ENCODE measurements at regions not wholly inside any gene's neighbourhood (a gene's known extent, or its start where the extent isn't known, plus 50 kb on each side); places are given as distances from the start of the nearest gene placed in this dataset.

DNA sequence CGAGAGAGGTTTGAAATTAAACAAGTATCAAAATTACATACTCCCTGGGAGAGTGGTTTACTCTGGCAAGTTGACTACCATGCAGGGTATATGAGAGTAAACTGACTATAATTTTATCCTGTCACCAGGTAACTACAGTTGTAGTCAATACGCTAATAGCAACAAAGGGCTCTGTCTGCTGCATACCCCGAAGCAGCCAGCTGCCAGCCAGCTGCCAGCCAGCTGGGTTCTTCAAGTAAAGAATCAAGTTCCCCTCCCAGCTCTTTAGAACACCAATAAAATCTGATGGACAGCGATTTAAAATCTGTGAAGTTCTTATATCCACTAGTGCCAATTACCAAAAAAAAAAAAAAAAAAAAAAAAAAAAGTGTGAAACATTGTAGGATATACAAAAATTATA lies 417.7 kb upstream of the CFAP20DC start:
- Histone ChIP-seq H3K4me1 (no peaks in the 10 kb centered on the region), H3K4me2 (no peak overlapping the region), H3K27ac (no peak overlapping the region), H3K9me3 (no peaks in the 10 kb centered on the region), H3K4me3 (no peak overlapping the region)
- WGBS (ENCODE audit: missing lambda C conversion rate): 15% methylated on average over 4 of the region's 4 CpGs
- ChIA-PET CTCF (interaction anchor here (1.2 kb wide), 1 partner anchor 10 kb away, joined by 4 read pairs; no protein-coding TSS in a partner anchor), POLR2A (no interaction called here)
- no peak for DNase-seq (ENCODE audit: low read depth in 1 of 2, low spot score in 1 of 2)
- TF ChIP-seq, protein P1, sequence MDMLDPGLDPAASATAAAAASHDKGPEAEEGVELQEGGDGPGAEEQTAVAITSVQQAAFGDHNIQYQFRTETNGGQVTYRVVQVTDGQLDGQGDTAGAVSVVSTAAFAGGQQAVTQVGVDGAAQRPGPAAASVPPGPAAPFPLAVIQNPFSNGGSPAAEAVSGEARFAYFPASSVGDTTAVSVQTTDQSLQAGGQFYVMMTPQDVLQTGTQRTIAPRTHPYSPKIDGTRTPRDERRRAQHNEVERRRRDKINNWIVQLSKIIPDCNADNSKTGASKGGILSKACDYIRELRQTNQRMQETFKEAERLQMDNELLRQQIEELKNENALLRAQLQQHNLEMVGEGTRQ (IDR thresholded peaks at IDR 0.05): no peak
- TF ChIP-seq SREBF2 (IDR thresholded peaks at IDR 0.05) (no peak), RARB (CRISPR knock-in tag; IDR thresholded peaks at IDR 0.05) (no peak), KDM5A (IDR thresholded peaks at IDR 0.05) (no peak), MYC (IDR thresholded peaks at IDR 0.05; ENCODE audit: borderline replicate concordance, low read length) (no peak), FOXS1 (CRISPR knock-in tag; IDR thresholded peaks at IDR 0.05) (no peak), ZFP36 (IDR thresholded peaks at IDR 0.05; ENCODE audit: borderline replicate concordance, partially characterized antibody) (no peak), BHLHE40 (IDR thresholded peaks at IDR 0.05; ENCODE audit: low read depth, low read length) (no peak)
- TF ChIP-seq, protein P2, sequence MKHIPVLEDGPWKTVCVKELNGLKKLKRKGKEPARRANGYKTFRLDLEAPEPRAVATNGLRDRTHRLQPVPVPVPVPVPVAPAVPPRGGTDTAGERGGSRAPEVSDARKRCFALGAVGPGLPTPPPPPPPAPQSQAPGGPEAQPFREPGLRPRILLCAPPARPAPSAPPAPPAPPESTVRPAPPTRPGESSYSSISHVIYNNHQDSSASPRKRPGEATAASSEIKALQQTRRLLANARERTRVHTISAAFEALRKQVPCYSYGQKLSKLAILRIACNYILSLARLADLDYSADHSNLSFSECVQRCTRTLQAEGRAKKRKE (CRISPR knock-in tag; IDR thresholded peaks at IDR 0.05; ENCODE audit: low read depth): no peak
- TF ChIP-seq, protein P3, sequence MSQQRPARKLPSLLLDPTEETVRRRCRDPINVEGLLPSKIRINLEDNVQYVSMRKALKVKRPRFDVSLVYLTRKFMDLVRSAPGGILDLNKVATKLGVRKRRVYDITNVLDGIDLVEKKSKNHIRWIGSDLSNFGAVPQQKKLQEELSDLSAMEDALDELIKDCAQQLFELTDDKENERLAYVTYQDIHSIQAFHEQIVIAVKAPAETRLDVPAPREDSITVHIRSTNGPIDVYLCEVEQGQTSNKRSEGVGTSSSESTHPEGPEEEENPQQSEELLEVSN (IDR thresholded peaks at IDR 0.05; ENCODE audit: borderline replicate concordance, low read depth): no peak
- FAIRE-seq: no peak
- no peak for ATAC-seq

DNA sequence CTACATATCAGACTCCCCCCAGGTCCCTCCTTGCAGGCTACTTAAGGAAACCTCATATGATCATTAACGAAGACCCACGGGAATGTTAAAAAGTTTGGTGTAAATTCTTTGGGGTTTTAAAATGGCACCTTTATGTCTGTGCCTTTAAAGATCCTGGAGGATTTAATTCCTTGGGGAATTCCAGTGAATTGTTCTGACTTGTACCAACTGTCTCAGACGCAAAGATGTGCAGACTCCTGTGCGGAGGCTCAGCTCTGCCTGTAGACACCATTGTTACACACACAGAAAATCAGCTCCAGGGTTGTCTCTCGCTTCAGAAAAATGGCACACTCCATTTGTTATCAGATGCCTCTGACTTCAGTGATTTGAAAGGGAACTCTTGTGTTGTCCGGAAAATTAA lies 414.4 kb upstream of the CFAP20DC start:
- FAIRE-seq (no peak), DNase-seq (ENCODE audit: low read depth in 1 of 2, low spot score in 1 of 2) (no peak), ATAC-seq (no peak)
- Histone ChIP-seq H3K4me3 (no peak overlapping the region), H3K4me1 (no peaks in the 10 kb centered on the region), H3K9me3 (no peaks in the 10 kb centered on the region), H3K27ac (no peak overlapping the region), H3K4me2 (no peak overlapping the region)
- 46% methylated on average over 6 of the region's 6 CpGs for WGBS (ENCODE audit: missing lambda C conversion rate)
- CTCF ChIA-PET: interaction anchor here (0.7 kb wide), 1 partner anchor 104 kb away, joined by 3 read pairs; no protein-coding TSS in a partner anchor
- POLR2A ChIA-PET: no interaction called here
- TF ChIP-seq, protein P2 (CRISPR knock-in tag; IDR thresholded peaks at IDR 0.05; ENCODE audit: low read depth): no peak
- no peak for TF ChIP-seq SMC3 (IDR thresholded peaks at IDR 0.05)
- no peak for TF ChIP-seq KDM1A (IDR thresholded peaks at IDR 0.05; ENCODE audit: low read depth)
- TF ChIP-seq POLR2A (IDR thresholded peaks at IDR 0.05; ENCODE audit: low read length): no peak
- no peak for TF ChIP-seq RARB (CRISPR knock-in tag; IDR thresholded peaks at IDR 0.05)
- TF ChIP-seq GATA3 (IDR thresholded peaks at IDR 0.05; ENCODE audit: borderline replicate concordance): no peak
- TF ChIP-seq, protein P1 (IDR thresholded peaks at IDR 0.05): no peak
- no peak for TF ChIP-seq MAFK (IDR thresholded peaks at IDR 0.05; ENCODE audit: partially characterized antibody)
- no peak for TF ChIP-seq JUN (IDR thresholded peaks at IDR 0.05)
- TF ChIP-seq EHMT2 (IDR thresholded peaks at IDR 0.05; ENCODE audit: low read depth): no peak

DNA sequence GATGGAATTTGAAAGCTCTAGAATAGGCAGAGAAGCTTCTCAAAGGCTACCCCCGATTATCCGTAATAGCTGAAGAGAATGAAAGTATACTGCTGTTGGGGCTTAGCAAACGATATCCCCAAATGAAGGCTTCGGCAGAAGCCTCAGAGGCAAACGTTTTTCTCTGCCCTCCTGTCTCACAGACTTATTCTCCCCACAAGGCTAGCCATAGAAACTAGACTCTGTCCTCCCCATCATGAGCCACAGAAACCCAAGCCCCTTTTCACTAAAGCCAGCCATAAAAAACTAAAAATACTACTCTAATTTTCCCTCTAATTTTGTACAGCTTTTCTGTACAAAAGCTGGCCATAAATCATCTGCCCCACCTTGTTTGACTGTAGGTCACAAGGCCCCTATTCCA lies 413.4 kb upstream of the CFAP20DC start:
- no peak overlapping the region for H3K27ac ChIP-seq
- no peak for DNase-seq (ENCODE audit: low read depth in 1 of 2, low spot score in 1 of 2)
- TF ChIP-seq MAFK (IDR thresholded peaks at IDR 0.05; ENCODE audit: partially characterized antibody) (no peak), NFE2L2 (conservative IDR thresholded peaks at IDR 0.05; ENCODE audit: low read length) (no peak), NPAS2 (CRISPR knock-in tag; IDR thresholded peaks at IDR 0.05; ENCODE audit: borderline replicate concordance) (no peak), PHF8 (IDR thresholded peaks at IDR 0.05; ENCODE audit: borderline replicate concordance, low read depth) (no peak), RFX5 (IDR thresholded peaks at IDR 0.05) (no peak), MAZ (IDR thresholded peaks at IDR 0.05; ENCODE audit: borderline replicate concordance, low read depth, low read length) (no peak), BHLHE40 (IDR thresholded peaks at IDR 0.05; ENCODE audit: low read depth, low read length) (no peak), TP53 (CRISPR knock-in tag; IDR thresholded peaks at IDR 0.05) (no peak), FOSB (CRISPR knock-in tag; IDR thresholded peaks at IDR 0.05) (no peak), HOXB5 (CRISPR knock-in tag; IDR thresholded peaks at IDR 0.05) (no peak), HDAC2 (IDR thresholded peaks at IDR 0.05) (no peak), JUNB (IDR thresholded peaks at IDR 0.05) (no peak), EHMT2 (IDR thresholded peaks at IDR 0.05; ENCODE audit: low read depth) (no peak), HEYL (CRISPR knock-in tag; IDR thresholded peaks at IDR 0.05) (no peak)
- TF ChIP-seq, protein P4, sequence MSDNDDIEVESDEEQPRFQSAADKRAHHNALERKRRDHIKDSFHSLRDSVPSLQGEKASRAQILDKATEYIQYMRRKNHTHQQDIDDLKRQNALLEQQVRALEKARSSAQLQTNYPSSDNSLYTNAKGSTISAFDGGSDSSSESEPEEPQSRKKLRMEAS (IDR thresholded peaks at IDR 0.05): no peak
- TF ChIP-seq, protein P5, sequence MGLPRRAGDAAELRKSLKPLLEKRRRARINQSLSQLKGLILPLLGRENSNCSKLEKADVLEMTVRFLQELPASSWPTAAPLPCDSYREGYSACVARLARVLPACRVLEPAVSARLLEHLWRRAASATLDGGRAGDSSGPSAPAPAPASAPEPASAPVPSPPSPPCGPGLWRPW (IDR thresholded peaks at IDR 0.05): no peak
- TF ChIP-seq, protein P3 (IDR thresholded peaks at IDR 0.05; ENCODE audit: borderline replicate concordance, low read depth): no peak

More for the DNA sequence above, 413.4 kb upstream of the CFAP20DC start:
- CTCF ChIA-PET: no interaction called here
- Histone ChIP-seq H3K4me3 (no peak overlapping the region), H3K4me1 (no peaks in the 10 kb centered on the region), H3K4me2 (no peak overlapping the region), H3K9me3 (no peaks in the 10 kb centered on the region)
- POLR2A ChIA-PET: no interaction called here
- no peak for ATAC-seq
- no peak for FAIRE-seq
- WGBS (ENCODE audit: missing lambda C conversion rate): 44% methylated on average over 5 of the region's 5 CpGs
